Thoracic aorta (tissue), 2 donors: ENCODE measurements at regions not wholly inside any gene's neighbourhood (a gene's known extent, or its start where the extent isn't known, plus 50 kb on each side); places are given as distances from the start of the nearest gene placed in this dataset.

Source experiments
- ATAC-seq: fragments of 150-250 bp; one replicate; pipeline ENCODE4 v1.8.0; 2017; ENCODE audit warnings: low read depth; ENCODE audit not compliant: insufficient number of reproducible peaks, low FRiP score
- DNase-seq: peaks from one replicate; pipeline ENCODE4 v3.0.0-alpha.2; 2020; ENCODE audit warnings: low spot score
- H3K27ac ChIP-seq, 2 donors: fragments of 200-600 bp; sonication (generic); 1 replicate in 1 of 2; 2 replicates in 1 of 2; pipeline ENCODE4 v1.5.1; 2016; ENCODE audit warnings: mild to moderate bottlenecking in 2 of 2, moderate library complexity in 2 of 2
- H3K27me3 ChIP-seq: fragments of 200-600 bp; sonication (generic); replicated peaks from 2 replicates; pipeline ENCODE4 v1.6.0; 2016; ENCODE audit warnings: mild to moderate bottlenecking; ENCODE audit not compliant: insufficient read depth
- H3K36me3 ChIP-seq: fragments of 200-600 bp; sonication (generic); one replicate; pipeline ENCODE4 v1.5.1; 2016
- H3K4me1 ChIP-seq, 2 donors: fragments of 200-600 bp; sonication (generic); 1 replicate in 1 of 2; 2 replicates in 1 of 2; pipeline versions ENCODE4 v1.5.1 to v1.6.0; 2016; ENCODE audit warnings: low read depth in 2 of 2, mild to moderate bottlenecking in 1 of 2; ENCODE audit not compliant: control insufficient read depth in 1 of 2
- H3K4me3 ChIP-seq: fragments of 200-600 bp; sonication (generic); 2 replicates; pipeline ENCODE4 v1.5.1; 2016; ENCODE audit warnings: mild to moderate bottlenecking
- H3K9me3 ChIP-seq: fragments of 200-600 bp; sonication (generic); 2 replicates; pipeline ENCODE4 v1.5.1; 2016
- CTCF ChIP-seq: fragments of 200-600 bp; sonication (generic); IDR thresholded peaks from one replicate; pipeline ENCODE4 v1.5.1; 2019; ENCODE audit warnings: antibody characterized with exemption

GRCh38 chr3:66884659-66885058 lies 113.4 kb upstream of the KBTBD8 start:
- DNase-seq = no peak
- no peak for TF ChIP-seq CTCF
- ATAC-seq = no peak

GRCh38 chr3:66885326-66886000 lies 112.6 kb upstream of the KBTBD8 start:
- H3K4me1 ChIP-seq = no peaks in the 10 kb centered on the region
- H3K4me3 ChIP-seq = no peak overlapping the region
- DNase-seq (no peak), ATAC-seq (no peak)
- H3K27ac ChIP-seq = no peak overlapping the region
- no peak for TF ChIP-seq CTCF
- no peaks in the 10 kb centered on the region for H3K36me3 ChIP-seq
- H3K27me3 ChIP-seq = no peaks in the 10 kb centered on the region
- H3K9me3 ChIP-seq = no peaks in the 10 kb centered on the region

More at GRCh38 chr3:66884659-66885058, 113.4 kb upstream of the KBTBD8 start:
- Histone ChIP-seq H3K27me3 (no peaks in the 10 kb centered on the region), H3K36me3 (no peaks in the 10 kb centered on the region), H3K27ac (no peak overlapping the region), H3K9me3 (no peaks in the 10 kb centered on the region), H3K4me3 (no peak overlapping the region), H3K4me1 (no peaks in the 10 kb centered on the region)

- no peak overlapping the region for H3K27ac ChIP-seq
- H3K9me3 ChIP-seq = no peaks in the 10 kb centered on the region
- ATAC-seq (no peak), DNase-seq (no peak)
- H3K27me3 ChIP-seq = no peaks in the 10 kb centered on the region
- no peak for TF ChIP-seq CTCF
- H3K4me3 ChIP-seq = no peak overlapping the region
- H3K4me1 ChIP-seq = no peaks in the 10 kb centered on the region
- H3K36me3 ChIP-seq = no peaks in the 10 kb centered on the region
Observed at GRCh38 chr3:66889750-66890494, 108.2 kb upstream of the KBTBD8 start.

GRCh38 chr3:66898155-66898554 lies 100.0 kb upstream of the KBTBD8 start:
- no peaks in the 10 kb centered on the region for H3K36me3 ChIP-seq
- H3K27ac ChIP-seq = no peak overlapping the region
- TF ChIP-seq CTCF = no peak
- H3K9me3 ChIP-seq = peaks cover 22% of the 10 kb centered on the region
- no peaks in the 10 kb centered on the region for H3K4me1 ChIP-seq
- no peak overlapping the region for H3K4me3 ChIP-seq
- DNase-seq = no peak
- H3K27me3 ChIP-seq = no peaks in the 10 kb centered on the region
- no peak for ATAC-seq

- Histone ChIP-seq H3K27ac (no peak overlapping the region), H3K4me1 (no peaks in the 10 kb centered on the region), H3K27me3 (no peaks in the 10 kb centered on the region), H3K9me3 (peaks cover 12% of the 10 kb centered on the region), H3K36me3 (no peaks in the 10 kb centered on the region), H3K4me3 (no peak overlapping the region)
- ATAC-seq = no peak
- DNase-seq = no peak
- TF ChIP-seq CTCF = no peak
Observed at GRCh38 chr3:66904336-66904735, 93.8 kb upstream of the KBTBD8 start.
